ENCODE measurements at regions not wholly inside any gene's neighbourhood (a gene's known extent, or its start where the extent isn't known, plus 50 kb on each side); places are given as distances from the start of the nearest gene placed in this dataset.

GRCh38 chr7:84264396-84264795 lies 69.8 kb upstream of the SEMA3A start:
- TF ChIP-seq CTCF (IDR thresholded peaks at IDR 0.05; ENCODE audit: low read length) (no peak), EZH2 (optimal IDR thresholded peaks at IDR 0.05; ENCODE audit: low read depth, low read length) (no peak), EZH2phosphoT487 (IDR thresholded peaks at IDR 0.05; ENCODE audit: low read length) (no peak)

Data from MM.1S (cell line).